ENCODE measurements at regions not wholly inside any gene's neighbourhood (a gene's known extent, or its start where the extent isn't known, plus 50 kb on each side); places are given as distances from the start of the nearest gene placed in this dataset.

- TF ChIP-seq POLR2A (IDR thresholded peaks at IDR 0.05) (no peak), CTCF (IDR thresholded peaks at IDR 0.05) (no peak)
Measured at GRCh38 chr9:29006628-29007027, 1433.3 kb upstream of the C9orf72 start.
